Hippocampal formation (tissue), 2 donors: ENCODE measurements at regions not wholly inside any gene's neighbourhood (a gene's known extent, or its start where the extent isn't known, plus 50 kb on each side); places are given as distances from the start of the nearest gene placed in this dataset.
"Not testable (repeated sequence)": the region's sequence is repeated elsewhere in the genome, so short reads cannot be mapped to it uniquely, and the experiment has no call there.

Experiments
- DNase-seq, 2 donors: peaks; one replicate each; lab custom pipeline; 2025; lab: John Stamatoyannopoulos, UW

GRCh38 chr1:120465900-120466299 lies 51.1 kb downstream of the NBPF8 start:
- DNase-seq, result not testable (repeated sequence)

- not testable (repeated sequence) for DNase-seq
These were observed 62.8 kb downstream of the NBPF8 start for GRCh38 chr1:120477663-120478062.

GRCh38 chr1:120478400-120478799 lies 63.6 kb downstream of the NBPF8 start:
- not testable (repeated sequence) for DNase-seq

DNA sequence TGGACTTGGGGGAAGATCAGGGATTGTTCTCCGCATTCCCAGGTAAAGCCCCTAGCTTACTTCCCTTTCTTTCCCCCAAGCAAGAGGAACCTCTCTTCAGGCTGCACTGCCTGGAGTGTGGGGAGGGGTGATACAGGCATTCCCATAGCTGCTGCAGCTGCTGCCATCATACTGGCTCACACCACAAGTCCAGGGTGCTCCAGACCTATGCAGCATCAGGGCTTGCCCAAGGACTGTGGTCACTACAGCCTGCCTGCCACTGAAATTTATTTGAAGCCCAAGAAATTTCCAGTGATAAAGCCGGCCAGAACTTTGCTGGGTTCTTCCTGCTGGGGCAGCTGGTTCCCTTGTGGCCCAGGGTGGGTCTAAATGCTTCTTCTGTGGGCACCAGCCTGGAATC lies 72.7 kb downstream of the NBPF8 start:
- not testable (repeated sequence) for DNase-seq

GRCh38 chr1:120489217-120489616 lies 74.4 kb downstream of the NBPF8 start:
- DNase-seq, result not testable (repeated sequence)

DNA sequence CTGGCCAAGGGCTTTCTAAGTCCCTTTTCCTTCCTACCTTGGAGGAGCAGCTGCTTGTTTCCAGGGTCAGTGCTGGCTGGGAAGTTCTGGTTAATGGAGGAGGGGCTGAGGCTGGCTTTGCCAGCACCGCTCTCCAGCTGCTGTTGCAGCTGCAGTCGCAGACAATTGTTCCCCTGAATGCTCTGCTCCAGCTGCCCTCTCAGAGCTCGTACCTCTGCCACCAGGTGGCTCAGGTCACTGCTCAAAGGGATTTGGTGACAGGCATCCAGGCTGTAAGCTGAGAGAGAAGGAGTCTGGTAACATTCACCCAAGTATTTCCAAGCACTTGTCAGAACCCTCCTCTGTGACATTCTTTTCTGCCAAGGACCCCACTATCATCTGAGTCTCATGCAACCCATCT lies 82.3 kb downstream of the NBPF8 start:
- DNase-seq, result not testable (repeated sequence)

GRCh38 chr1:120503284-120503683 lies 88.4 kb downstream of the NBPF8 start:
- not testable (repeated sequence) for DNase-seq

- DNase-seq, result not testable (repeated sequence)
These were observed 91.5 kb downstream of the NBPF8 start for GRCh38 chr1:120506352-120506751.

- not testable (repeated sequence) for DNase-seq
These were observed 93.5 kb downstream of the NBPF8 start for GRCh38 chr1:120508351-120508750.

DNA sequence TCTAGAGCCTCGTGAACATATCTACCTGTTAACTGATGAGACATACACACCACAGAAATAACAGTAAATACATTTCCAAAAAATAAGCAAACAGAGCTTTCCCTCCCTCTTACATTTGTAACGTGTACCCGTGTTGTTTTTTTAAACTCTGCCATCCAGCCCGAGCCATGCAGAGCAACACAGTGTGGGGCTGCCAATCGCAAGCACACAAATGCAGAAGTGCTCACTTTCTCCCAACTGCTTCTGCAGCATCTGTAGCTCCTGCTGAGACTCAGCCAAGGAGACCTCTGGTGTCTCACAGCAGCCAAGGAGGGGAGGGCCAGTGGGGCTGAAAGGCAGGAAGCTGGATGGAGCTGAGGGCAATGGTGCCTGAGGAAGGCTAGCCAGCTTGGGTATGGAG lies 94.4 kb downstream of the NBPF8 start:
- DNase-seq, result not testable (repeated sequence)

DNA sequence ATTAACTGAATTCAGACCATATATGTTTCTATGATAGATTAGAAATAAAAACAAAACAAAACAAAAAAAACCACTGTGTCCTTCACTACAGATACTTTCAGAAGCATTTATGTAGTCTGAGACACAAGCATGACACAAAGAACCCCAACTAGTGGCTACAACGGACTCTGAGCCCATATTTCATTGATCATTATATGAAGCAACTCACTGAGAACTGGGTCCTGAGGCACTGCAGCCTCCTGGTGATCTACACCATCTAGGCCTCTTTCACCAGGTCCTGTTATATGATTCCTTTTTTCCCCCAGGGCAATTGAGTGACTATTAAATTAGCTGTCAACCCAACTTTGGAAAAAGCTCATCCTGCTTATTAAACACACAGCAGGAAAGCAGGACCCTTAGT lies 98.3 kb downstream of the NBPF8 start:
- not testable (repeated sequence) for DNase-seq

DNA sequence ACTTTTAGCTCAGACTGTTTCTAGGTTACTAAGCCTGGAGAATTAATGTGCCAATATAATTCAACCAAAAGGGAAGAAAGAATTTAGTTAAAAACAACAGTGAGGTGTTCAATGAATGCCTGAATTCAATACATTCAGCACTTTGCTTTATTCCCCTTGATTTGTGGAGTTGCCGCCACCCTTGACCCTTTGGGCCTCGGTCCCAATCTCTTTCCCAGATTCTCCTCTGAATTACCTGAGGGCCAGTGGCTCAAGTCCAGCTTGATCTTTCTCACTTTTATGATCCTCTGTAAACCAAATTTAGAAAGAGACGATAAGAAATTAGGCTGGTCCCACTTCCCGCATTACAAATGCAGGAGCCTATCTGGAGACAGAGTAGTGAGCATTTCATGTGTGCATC lies 98.7 kb downstream of the NBPF8 start:
- DNase-seq, result not testable (repeated sequence)

- not testable (repeated sequence) for DNase-seq
These were observed 104.4 kb downstream of the NBPF8 start for GRCh38 chr1:120519196-120519595.

DNA sequence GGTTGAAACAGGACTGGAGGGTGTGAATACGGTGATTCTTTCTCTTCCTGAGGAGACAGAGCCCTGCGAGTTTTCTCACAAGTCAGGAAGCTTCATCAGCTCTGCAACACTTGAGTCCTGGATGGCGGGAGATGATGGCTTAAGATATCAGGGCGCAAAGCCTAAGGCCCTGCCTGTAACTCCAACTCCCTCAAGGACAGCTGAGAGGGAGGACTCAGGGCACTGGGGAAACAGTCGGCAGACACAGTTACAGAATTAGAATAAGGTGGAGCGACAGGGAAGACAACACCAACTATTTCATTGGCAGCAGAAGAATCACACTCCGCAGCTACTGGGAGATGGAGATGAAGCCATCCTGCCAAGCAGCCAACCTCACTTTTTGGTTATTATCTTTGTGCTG lies 109.6 kb downstream of the NBPF8 start:
- DNase-seq, result not testable (repeated sequence)

DNA sequence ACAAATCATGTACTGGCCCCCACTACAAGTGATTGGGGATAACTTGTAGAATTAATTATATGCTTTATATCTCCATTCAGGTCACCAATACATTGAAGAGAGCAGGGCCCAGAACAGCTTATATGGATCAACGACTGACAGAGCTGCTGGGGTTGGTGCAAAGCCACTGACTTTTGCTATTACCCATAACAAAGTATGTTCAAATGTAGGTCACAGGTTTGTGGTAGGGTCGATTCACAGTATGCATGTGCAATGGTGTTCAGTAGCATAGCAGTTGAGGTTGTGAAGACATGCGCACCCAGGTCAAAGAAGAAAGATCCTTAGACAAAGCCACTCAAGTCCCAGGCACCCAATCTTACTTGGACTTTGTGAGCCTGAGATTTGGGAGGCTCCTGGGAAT lies 110.6 kb downstream of the NBPF8 start:
- DNase-seq, result not testable (repeated sequence)

DNA sequence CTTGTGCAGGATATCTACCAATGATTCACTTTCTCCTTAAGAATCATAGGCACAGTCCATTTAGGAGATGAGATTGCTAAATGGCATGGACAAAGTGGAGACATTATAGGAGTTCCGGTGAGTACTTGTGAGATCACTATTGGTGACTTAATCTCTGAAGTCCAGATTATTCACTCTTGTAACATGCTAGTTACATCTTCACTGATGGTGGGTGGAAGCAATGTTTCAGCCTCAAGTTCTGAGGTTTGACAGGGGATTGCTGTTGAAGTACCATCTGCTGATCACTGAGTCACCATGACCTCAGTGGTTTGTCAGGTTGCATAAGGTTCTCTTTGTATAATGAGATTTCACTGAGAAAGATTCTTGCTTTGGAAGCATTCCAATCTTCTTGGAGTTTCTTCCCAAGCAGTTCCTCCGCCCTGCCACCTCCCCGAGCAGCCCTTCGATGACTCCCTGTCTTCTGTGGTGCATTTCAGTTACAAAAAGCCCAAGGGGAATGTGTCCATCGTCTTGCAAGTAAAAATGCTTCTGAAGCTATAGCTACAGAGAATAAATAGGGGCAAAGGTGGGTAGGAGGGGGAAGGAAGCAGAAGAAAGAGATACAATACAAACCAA lies 114.7 kb downstream of the NBPF8 start:
- not testable (repeated sequence) for DNase-seq

DNA sequence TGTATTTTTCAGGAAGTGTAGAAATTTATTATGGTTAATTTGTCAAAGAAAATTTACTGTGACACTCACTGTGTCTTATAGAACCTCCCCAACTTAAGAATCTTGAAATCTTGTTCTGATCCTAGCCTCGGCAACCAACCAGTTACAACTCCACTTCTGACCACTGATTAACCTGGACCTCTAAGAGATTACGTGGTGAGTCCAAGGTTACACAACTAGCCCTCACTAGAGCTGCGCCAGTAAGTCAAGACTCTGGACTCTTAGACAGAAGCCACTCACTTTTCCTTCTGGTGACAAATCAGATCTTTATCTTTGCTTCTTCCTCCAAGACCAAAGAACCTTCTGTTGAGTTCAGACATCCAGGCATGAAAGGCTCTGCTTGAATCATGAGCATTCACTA lies 116.6 kb downstream of the NBPF8 start:
- DNase-seq, result not testable (repeated sequence)

DNA sequence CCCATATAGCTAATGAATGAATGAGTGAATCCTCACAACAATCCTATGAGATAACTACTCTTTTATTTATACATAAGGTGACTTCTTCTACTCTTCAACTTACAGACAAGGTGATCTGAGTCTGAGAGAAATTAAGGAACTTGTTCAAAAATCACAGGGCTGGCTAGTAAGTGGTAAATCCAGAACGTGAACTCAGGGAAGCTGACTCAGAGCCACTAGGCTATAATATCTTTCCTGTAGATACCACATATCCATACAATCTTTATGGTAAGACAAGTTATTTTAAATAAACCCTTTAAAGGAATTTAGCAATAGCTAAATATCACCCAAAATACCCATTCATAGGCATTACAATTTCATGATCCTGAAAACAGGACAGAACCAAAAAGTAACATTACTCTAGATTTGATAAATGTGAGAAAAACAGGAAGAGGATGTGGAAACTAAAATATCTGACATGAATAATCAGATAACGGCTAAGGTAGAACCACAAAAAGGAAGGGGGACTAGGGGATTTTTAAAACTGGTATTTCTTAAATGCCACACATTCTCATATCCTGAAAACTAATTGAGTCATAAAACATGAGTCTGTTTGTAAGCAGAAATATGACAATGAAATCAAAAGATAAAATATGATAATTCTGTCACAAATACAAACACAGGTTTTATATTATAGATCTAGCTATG lies 119.7 kb downstream of the NBPF8 start:
- DNase-seq, result not testable (repeated sequence)

DNA sequence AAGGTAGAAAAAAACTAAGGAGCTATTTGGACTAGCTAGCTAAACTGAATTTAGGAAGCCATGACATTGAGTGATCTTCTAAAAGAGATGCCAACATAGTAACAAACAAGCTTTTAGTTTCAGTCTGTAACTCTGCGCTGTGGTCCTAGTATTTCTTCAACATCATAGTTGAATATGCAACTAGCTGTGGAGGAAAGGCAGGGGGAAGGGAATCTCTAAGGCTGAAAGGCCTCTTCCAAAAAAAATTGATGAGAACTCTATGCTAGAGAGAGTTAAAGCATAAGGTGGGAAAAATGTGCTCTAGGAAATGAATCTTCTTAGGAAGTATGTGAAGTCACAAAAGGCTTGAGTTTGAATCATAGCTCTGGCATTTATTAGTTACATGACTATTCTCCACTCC lies 120.2 kb downstream of the NBPF8 start:
- not testable (repeated sequence) for DNase-seq

GRCh38 chr1:120541394-120541793 lies 126.6 kb downstream of the NBPF8 start:
- not testable (repeated sequence) for DNase-seq

DNA sequence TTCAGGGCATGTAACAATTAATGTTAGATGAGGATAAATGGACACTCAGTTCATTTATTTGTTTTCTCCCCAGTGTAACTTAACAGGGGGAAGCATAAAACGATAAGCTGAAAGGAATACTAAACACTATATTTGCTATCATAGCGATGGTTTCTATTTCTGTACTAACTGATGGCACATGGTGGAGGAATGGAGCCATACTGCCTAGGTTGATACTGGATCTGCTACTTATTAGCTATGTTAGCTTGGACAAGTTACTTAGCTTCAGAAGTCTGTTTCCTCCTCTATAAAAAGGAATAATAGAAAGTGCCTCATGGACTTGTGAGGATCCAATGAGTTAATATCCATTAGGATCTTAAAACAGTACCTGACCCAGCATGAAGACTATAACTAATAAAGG lies 127.5 kb downstream of the NBPF8 start:
- DNase-seq, result not testable (repeated sequence)

GRCh38 chr1:120542940-120543339 lies 128.1 kb downstream of the NBPF8 start:
- DNase-seq, result not testable (repeated sequence)

GRCh38 chr1:120544434-120544833 lies 129.6 kb downstream of the NBPF8 start:
- not testable (repeated sequence) for DNase-seq
